HCT116 (cell line): ENCODE measurements at regions not wholly inside any gene's neighbourhood (a gene's known extent, or its start where the extent isn't known, plus 50 kb on each side); places are given as distances from the start of the nearest gene placed in this dataset.

ENCODE experiments used
- ATAC-seq: fragments of 200-7000 bp; cut with Tn5 transposase; 2 replicates; pipeline ENCODE4 v1.9.1; 2020; ENCODE audit warnings: mild to moderate bottlenecking, moderate library complexity
- BruUV-seq: library from RNA; stranded (reverse); fragments of 400-500 nt; replicated peaks from 2 replicates; lab custom pipeline; 2021; lab: Mats Ljungman, UMichigan
- CTCF ChIA-PET: fragments of 300-600 bp; sonication (Branson Sonifier 250); formaldehyde crosslinking; loops from one replicate; lab custom pipeline; 2021; ENCODE audit warnings: antibody characterized with exemption; lab: Charles Lee
- POLR2A ChIA-PET: fragments of 300-600, 350-600 bp; sonication (Branson Sonifier 250); formaldehyde crosslinking; loops from one replicate; lab custom pipeline; 2021; ENCODE audit warnings: antibody characterized with exemption; lab: Charles Lee
- RAD21 ChIA-PET, 2 experiments: fragments of 300-600 bp; sonication (Branson Sonifier 250); formaldehyde crosslinking; loops; one replicate each; lab custom pipeline; 2023; ENCODE audit warnings: low total read pairs in 2 of 2; ENCODE audit not compliant: uncharacterized antibody in 2 of 2, unreplicated experiment in 2 of 2, low non-redundant PET in 1 of 2; lab: Charles Lee
- DNase-seq: peaks from one replicate; pipeline ENCODE4 v3.0.0-alpha.2; 2010; ENCODE audit warnings: low read depth, low spot score
- H2AFZ ChIP-seq: fragments of 200-600 bp; shearing (Covaris generic), sonication (generic); 2 replicates; pipeline ENCODE4 v1.6.1; 2017; ENCODE audit warnings: low read depth, mixed run types, mixed read lengths, antibody characterized with exemption, low read length; ENCODE audit not compliant: poor library complexity, severe bottlenecking
- H3K27ac ChIP-seq: 2 replicates; pipeline ENCODE4 v1.5.1; 2012; ENCODE audit warnings: low read depth, low read length
- H3K27me3 ChIP-seq: fragments of 200-600 bp; sonication (generic); 2 replicates; pipeline ENCODE4 v1.6.1; 2016; ENCODE audit warnings: mixed run types, low read length, mixed read lengths; ENCODE audit not compliant: insufficient read depth
- H3K36me3 ChIP-seq, 2 experiments: fragments of 200-500 bp in 1 of 2; fragments of 200-600 bp in 1 of 2; sonication (Bioruptor generic) in 1 of 2; sonication (generic) in 1 of 2; 2 replicates each; pipeline versions ENCODE4 v1.5.1 to v1.6.1; 2014 to 2016; ENCODE audit warnings: low read length in 2 of 2, inconsistent platforms in 1 of 2, mixed read lengths in 1 of 2, mixed run types in 1 of 2; ENCODE audit not compliant: insufficient read depth in 2 of 2, control insufficient read depth in 1 of 2
- H3K4me1 ChIP-seq, 2 experiments: fragments of 200-600 bp in 1 of 2; sonication (generic) in 1 of 2; 2 replicates each; pipeline versions ENCODE4 v1.5.1 to v1.6.1; 2012 to 2017; ENCODE audit warnings: low read length in 2 of 2, inconsistent platforms in 1 of 2, mild to moderate bottlenecking in 1 of 2, mixed read lengths in 1 of 2, mixed run types in 1 of 2, moderate library complexity in 1 of 2; ENCODE audit not compliant: insufficient read depth in 2 of 2, control insufficient read depth in 1 of 2
- H3K4me2 ChIP-seq: fragments of 200-600 bp; sonication (generic); 2 replicates; pipeline ENCODE4 v1.6.1; 2017; ENCODE audit warnings: mixed run types, low read length, mixed read lengths
- H3K4me3 ChIP-seq, 2 experiments: fragments of 200-600 bp in 1 of 2; sonication (generic) in 1 of 2; replicated peaks in 1 of 2; 2 replicates each; pipeline ENCODE4 v1.5.1; 2011 to 2016; ENCODE audit warnings: low read length in 2 of 2, control low read depth in 1 of 2, low read depth in 1 of 2, mild to moderate bottlenecking in 1 of 2, mixed read lengths in 1 of 2, mixed run types in 1 of 2
- H3K79me2 ChIP-seq: fragments of 200-600 bp; sonication (generic); 2 replicates; pipeline ENCODE4 v1.6.1; 2017; ENCODE audit warnings: mild to moderate bottlenecking, mixed run types, low read length, moderate library complexity, mixed read lengths; ENCODE audit not compliant: insufficient read depth
- H3K9ac ChIP-seq: fragments of 200-600 bp; sonication (generic); 2 replicates; pipeline ENCODE4 v1.6.1; 2016; ENCODE audit warnings: low read length, mixed read lengths
- H3K9me2 ChIP-seq: fragments of 200-600 bp; sonication (generic), shearing (Covaris generic); 2 replicates; pipeline ENCODE4 v1.6.1; 2017; ENCODE audit warnings: mixed run types, mild to moderate bottlenecking, moderate library complexity; ENCODE audit not compliant: insufficient read depth
- H3K9me3 ChIP-seq, 2 experiments: fragments of 200-500 bp in 1 of 2; fragments of 200-600 bp in 1 of 2; sonication (Bioruptor generic) in 1 of 2; sonication (generic) in 1 of 2; 2 replicates each; pipeline ENCODE4 v1.6.1; 2014 to 2017; ENCODE audit warnings: low read length in 2 of 2, mixed read lengths in 2 of 2, inconsistent platforms in 1 of 2, low read depth in 1 of 2, mild to moderate bottlenecking in 1 of 2, mixed run types in 1 of 2, moderate library complexity in 1 of 2; ENCODE audit not compliant: control insufficient read depth in 1 of 2, insufficient read depth in 1 of 2
- H4K20me1 ChIP-seq: fragments of 200-600 bp; sonication (generic), shearing (Covaris generic); 2 replicates; pipeline ENCODE4 v1.6.1; 2017; ENCODE audit warnings: mixed run types, mild to moderate bottlenecking, moderate library complexity; ENCODE audit not compliant: insufficient read depth
- CEBPB ChIP-seq: IDR thresholded peaks from 2 replicates; pipeline ENCODE4 v1.6.1; 2012; ENCODE audit warnings: low read depth
- CTCF ChIP-seq, 3 experiments: fragments of 200-600 bp in 1 of 3; sonication (generic) in 1 of 3; IDR thresholded peaks in 2 of 3; conservative IDR thresholded peaks in 1 of 3; 2 replicates each; pipeline ENCODE4 v1.5.1; 2012 to 2017; ENCODE audit warnings: low read depth in 2 of 3, low read length in 2 of 3, antibody characterized with exemption in 1 of 3, borderline replicate concordance in 1 of 3, control low read depth in 1 of 3, mild to moderate bottlenecking in 1 of 3, mixed read lengths in 1 of 3, mixed run types in 1 of 3, moderate library complexity in 1 of 3; ENCODE audit not compliant: insufficient read depth in 1 of 3
- EZH2phosphoT487 ChIP-seq: fragments of 200-600 bp; IDR thresholded peaks from 2 replicates; pipeline ENCODE4 v1.6.1; 2018; ENCODE audit warnings: antibody characterized with exemption, borderline replicate concordance
- JUND ChIP-seq: IDR thresholded peaks from 2 replicates; pipeline ENCODE4 v1.6.1; 2012
- RAD21 ChIP-seq: IDR thresholded peaks from 2 replicates; pipeline ENCODE4 v1.6.1; 2012; ENCODE audit warnings: low read depth, mild to moderate bottlenecking
- SIN3A ChIP-seq: IDR thresholded peaks from 2 replicates; pipeline ENCODE4 v1.6.1; 2012; ENCODE audit warnings: low read depth
- SP1 ChIP-seq: IDR thresholded peaks from 2 replicates; pipeline ENCODE4 v1.6.1; 2012; ENCODE audit warnings: low read depth
- SRF ChIP-seq: IDR thresholded peaks from 2 replicates; pipeline ENCODE4 v1.6.1; 2012; ENCODE audit warnings: low read depth
- TCF7L2 ChIP-seq: IDR thresholded peaks from 2 replicates; pipeline ENCODE4 v1.7.0; 2011; ENCODE audit warnings: borderline replicate concordance, inconsistent platforms; ENCODE audit not compliant: insufficient read depth, insufficient read length; ENCODE audit errors: extremely low read depth
- ZBTB33 ChIP-seq: IDR thresholded peaks from 2 replicates; pipeline ENCODE4 v1.6.1; 2011; ENCODE audit warnings: mild to moderate bottlenecking, low read length, moderate library complexity; ENCODE audit not compliant: insufficient replicate concordance; ENCODE audit errors: extremely low read depth
- ZFX ChIP-seq: fragments of 450-650 bp; IDR thresholded peaks from 2 replicates; pipeline ENCODE4 v1.6.1; 2017
- ZNF274 ChIP-seq: fragments of 200-500 bp; sonication (Bioruptor generic); IDR thresholded peaks from 2 replicates; pipeline ENCODE4 v1.6.1; 2014; ENCODE audit warnings: mild to moderate bottlenecking, low read depth, low read length, inconsistent platforms
- intact Hi-C: fragments of 100-400 bp; cut with micrococcal nuclease; formaldehyde crosslinking; loops from 2 replicates; pipeline ENCODE4 v1.10.0; 2022

DNA sequence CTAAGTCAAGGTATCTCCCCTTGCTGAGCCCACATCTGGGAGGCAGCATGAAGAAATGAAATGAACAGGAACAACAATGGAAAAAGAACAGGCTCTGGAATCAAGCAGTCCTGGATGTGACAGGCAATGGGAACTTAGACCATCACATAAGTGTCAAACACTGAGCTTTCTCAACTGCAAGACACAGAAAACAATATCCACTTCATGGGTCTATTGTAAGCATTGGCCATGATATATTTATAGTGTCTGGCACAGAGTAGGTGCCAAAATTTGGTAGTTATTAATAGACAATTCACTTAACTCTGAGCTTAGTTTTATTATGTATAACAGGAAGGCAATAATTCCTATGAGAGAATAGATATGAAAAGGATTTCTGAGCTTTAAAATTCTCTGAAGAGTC is 64.1 kb upstream of the ATP1B1 start:
- TF ChIP-seq CTCF (IDR thresholded peaks at IDR 0.05 in 2 of 3, conservative IDR thresholded peaks at IDR 0.05 in 1 of 3; ENCODE audit: borderline replicate concordance in 1 of 3, insufficient read depth in 1 of 3, low read depth in 2 of 3, low read length in 2 of 3) (no peak), TCF7L2 (no peak), JUND (no peak), ZFX (no peak), ZBTB33 (no peak), CEBPB (no peak), SP1 (no peak), EZH2phosphoT487 (no peak), SRF (no peak), RAD21 (no peak), SIN3A (no peak), ZNF274 (no peak)
- Histone ChIP-seq H3K9me2 (no peaks in the 10 kb centered on the region), H3K4me3 (no peak overlapping the region), H3K36me3 (no peaks in the 10 kb centered on the region), H3K9me3 (no peaks in the 10 kb centered on the region), H3K4me2 (no peak overlapping the region), H3K79me2 (no peaks in the 10 kb centered on the region), H3K27ac (no peak overlapping the region), H3K4me1 (no peaks in the 10 kb centered on the region), H2AFZ (no peak overlapping the region), H4K20me1 (no peaks in the 10 kb centered on the region), H3K27me3 (no peaks in the 10 kb centered on the region), H3K9ac (no peak overlapping the region)
- DNase-seq (no peak), ATAC-seq (no peak)
- intact Hi-C loops, result no loop called here
- ChIA-PET RAD21 (no interaction called here), POLR2A (no interaction called here), CTCF (no interaction called here)
- no TSS peak for BruUV-seq
